ENCODE measurements at regions not wholly inside any gene's neighbourhood (a gene's known extent, or its start where the extent isn't known, plus 50 kb on each side); places are given as distances from the start of the nearest gene placed in this dataset.

DNA sequence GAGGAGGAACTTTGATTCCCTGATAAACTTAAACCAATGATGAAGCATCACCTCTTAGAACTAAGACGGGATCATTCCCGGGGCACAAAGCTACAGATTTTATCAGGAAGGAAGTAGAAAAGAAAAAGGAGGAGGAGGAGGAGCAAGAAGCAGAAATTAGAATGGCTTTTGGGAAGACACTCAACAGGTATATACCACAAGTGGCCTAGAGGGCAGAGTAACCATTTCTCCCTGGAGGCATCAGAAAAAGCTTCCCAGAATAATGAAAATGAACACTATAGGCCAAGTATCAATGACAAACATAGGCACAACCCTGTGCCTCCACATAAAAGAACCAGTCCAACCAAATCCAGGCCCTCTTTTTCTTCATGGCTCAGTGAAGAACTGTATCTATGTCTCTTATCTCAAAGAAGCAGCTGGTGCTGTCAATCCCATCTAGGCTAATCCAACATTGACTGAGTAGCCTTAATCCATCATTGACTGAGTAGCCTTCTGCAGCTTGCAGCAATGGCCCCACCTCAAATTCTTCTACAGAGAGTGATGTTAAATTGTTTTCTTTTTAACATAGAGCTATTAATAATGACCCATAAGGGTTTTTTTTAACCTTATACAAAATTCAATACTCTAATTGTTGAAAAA, 178.8 kb upstream of the KIF2A start:
- no peaks in the 10 kb centered on the region for H3K9me3 Mint-ChIP-seq
- H3K27ac Mint-ChIP-seq, result no peak overlapping the region
- no peaks in the 10 kb centered on the region for H3K4me1 Mint-ChIP-seq (ENCODE audit: low read depth)
- DNase-seq (ENCODE audit: low spot score), result no peak
- H3K36me3 Mint-ChIP-seq (ENCODE audit: low read depth), result no peaks in the 10 kb centered on the region
- H3K27me3 Mint-ChIP-seq (ENCODE audit: low read depth), result no peaks in the 10 kb centered on the region
- no peak overlapping the region for H3K4me3 Mint-ChIP-seq

DNA sequence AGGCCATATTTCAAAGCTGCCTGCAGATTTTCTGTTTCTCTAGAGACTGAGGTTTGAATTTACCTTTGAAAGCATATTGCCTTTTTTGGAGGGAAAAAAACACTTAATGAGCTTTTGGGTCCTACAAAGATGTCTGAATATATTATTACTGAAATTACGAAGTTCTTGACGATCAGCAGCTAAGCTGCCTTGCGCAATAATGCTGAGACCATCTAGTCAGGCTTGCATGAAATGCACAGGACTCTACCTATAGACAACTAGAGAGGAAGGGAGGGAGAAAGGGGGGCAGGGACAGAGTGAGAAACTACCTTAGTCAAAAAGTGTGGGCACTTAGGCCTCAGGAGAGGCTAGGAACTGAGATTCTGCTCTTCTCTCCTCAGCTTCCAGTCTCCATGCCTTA, 175.9 kb upstream of the KIF2A start:
- Mint-ChIP-seq H3K27me3 (ENCODE audit: low read depth) (no peaks in the 10 kb centered on the region), H3K36me3 (ENCODE audit: low read depth) (no peaks in the 10 kb centered on the region), H3K4me1 (ENCODE audit: low read depth) (no peaks in the 10 kb centered on the region)

DNA sequence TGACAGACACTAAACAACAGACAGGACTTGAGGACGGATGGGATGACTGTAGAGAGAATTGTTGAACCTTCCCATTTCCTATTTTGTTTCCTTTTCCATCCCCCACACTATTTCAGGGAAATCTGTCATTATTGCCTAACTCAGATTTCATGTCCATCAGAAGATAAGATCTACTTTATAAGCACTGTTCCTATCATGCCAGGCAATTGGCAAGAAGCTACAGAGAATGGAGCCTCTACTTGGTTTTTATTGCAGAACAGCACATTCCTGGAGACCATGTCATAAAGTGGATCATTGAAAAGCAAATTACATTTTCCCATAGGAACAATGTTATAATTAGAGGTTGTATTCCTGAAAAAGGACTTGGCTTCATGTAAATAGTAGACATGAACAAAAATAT, 173.7 kb upstream of the KIF2A start:
- H3K27ac Mint-ChIP-seq, result no peak overlapping the region
- H3K4me1 Mint-ChIP-seq (ENCODE audit: low read depth), result no peaks in the 10 kb centered on the region
- H3K9me3 Mint-ChIP-seq, result no peaks in the 10 kb centered on the region
- H3K36me3 Mint-ChIP-seq (ENCODE audit: low read depth), result no peaks in the 10 kb centered on the region
- DNase-seq (ENCODE audit: low spot score), result no peak
- H3K4me3 Mint-ChIP-seq, result no peak overlapping the region
- no peaks in the 10 kb centered on the region for H3K27me3 Mint-ChIP-seq (ENCODE audit: low read depth)

More for the DNA sequence above, 175.9 kb upstream of the KIF2A start:
- Mint-ChIP-seq H3K9me3 (no peaks in the 10 kb centered on the region), H3K27ac (no peak overlapping the region), H3K4me3 (no peak overlapping the region)
- no peak for DNase-seq (ENCODE audit: low spot score)

DNA sequence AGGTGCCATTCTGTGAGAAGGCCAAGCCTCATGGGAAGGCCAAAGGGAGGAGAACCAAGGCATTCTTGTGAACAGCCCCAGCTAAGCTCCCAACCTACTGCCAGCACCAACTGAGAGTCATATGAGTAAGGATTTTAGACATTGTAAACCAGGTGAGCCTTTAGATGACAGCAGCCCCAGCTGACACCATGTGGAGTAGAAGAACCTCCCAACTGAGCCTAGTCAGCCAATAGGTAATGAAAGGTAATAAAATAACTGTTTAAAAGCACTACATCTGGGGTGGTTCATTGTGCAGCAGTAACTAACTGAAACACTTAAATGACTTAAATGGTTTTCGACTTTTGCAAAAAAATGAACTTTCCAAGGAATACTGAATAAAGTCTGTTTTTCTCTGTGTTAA, 172.6 kb upstream of the KIF2A start:
- Mint-ChIP-seq H3K36me3 (ENCODE audit: low read depth) (no peaks in the 10 kb centered on the region), H3K27me3 (ENCODE audit: low read depth) (peaks cover 4% of the 10 kb centered on the region), H3K9me3 (no peaks in the 10 kb centered on the region), H3K4me1 (ENCODE audit: low read depth) (no peaks in the 10 kb centered on the region), H3K27ac (no peak overlapping the region), H3K4me3 (no peak overlapping the region)
- DNase-seq (ENCODE audit: low spot score), result no peak

DNA sequence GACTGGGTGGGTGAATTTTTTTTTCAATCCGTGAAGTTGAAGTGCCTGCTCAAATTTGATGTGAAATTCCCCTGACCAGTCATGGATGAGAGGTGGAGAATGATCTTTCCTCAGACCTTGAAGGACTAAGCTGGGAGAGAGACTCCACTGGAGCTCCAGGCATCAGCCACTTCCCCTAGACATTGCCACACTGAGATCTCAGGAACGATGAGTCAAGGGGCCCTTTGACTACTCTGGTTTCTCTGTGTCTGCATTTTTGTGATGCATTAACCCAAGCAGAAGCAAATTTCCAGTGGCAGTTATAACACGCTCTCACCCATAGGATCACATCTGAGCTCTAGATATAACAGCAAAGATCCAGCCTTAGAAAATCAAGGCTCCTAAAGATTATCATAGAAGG, 171.2 kb upstream of the KIF2A start:
- Mint-ChIP-seq H3K27ac (no peak overlapping the region), H3K9me3 (no peaks in the 10 kb centered on the region), H3K4me1 (ENCODE audit: low read depth) (no peaks in the 10 kb centered on the region), H3K4me3 (no peak overlapping the region), H3K36me3 (ENCODE audit: low read depth) (no peaks in the 10 kb centered on the region), H3K27me3 (ENCODE audit: low read depth) (peaks cover 8% of the 10 kb centered on the region)
- no peak for DNase-seq (ENCODE audit: low spot score)

DNA sequence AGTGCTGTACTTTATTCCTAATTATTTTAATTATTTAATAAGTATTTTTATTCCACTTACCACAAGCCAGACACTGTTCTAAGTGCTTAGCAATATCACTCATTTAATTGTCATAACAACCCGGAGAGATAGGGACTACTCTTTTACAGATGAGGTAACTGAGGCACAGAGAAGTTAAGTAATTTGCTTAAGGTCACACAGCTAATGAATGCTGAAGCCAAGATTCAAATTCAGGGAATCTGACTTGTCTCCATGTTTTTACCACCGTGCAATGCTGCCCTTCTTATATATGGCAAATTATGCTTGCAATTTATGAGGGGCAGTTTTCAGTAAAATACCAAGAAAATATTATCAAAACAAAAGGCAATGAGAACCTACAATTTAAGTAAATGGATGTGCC, 168.4 kb upstream of the KIF2A start:
- Mint-ChIP-seq H3K36me3 (ENCODE audit: low read depth) (no peaks in the 10 kb centered on the region), H3K4me1 (ENCODE audit: low read depth) (no peaks in the 10 kb centered on the region), H3K27me3 (ENCODE audit: low read depth) (peaks cover 11% of the 10 kb centered on the region), H3K4me3 (no peak overlapping the region), H3K27ac (no peak overlapping the region), H3K9me3 (no peaks in the 10 kb centered on the region)
- no peak for DNase-seq (ENCODE audit: low spot score)

DNA sequence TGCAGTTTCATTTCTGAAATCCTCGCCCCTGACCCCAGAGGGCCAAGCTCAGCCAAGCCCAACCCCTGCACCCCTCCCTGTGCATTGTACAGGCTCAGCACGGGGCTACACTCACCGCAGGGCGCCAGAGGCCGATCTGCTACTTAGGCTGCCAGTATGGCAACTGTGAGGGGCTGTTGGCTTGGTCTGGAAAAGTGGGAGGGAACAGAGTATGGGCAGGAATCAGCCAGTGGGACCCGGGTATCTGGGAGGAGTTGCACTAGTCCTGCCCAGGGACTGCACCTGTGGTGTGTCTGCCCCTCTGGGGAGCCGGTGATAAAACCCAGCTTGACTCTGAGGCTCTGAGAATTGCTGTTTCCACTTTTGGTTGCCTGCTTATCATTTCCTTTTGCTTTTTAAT, 167.4 kb upstream of the KIF2A start:
- Mint-ChIP-seq H3K9me3 (no peaks in the 10 kb centered on the region), H3K4me3 (no peak overlapping the region), H3K36me3 (ENCODE audit: low read depth) (no peaks in the 10 kb centered on the region), H3K4me1 (ENCODE audit: low read depth) (no peaks in the 10 kb centered on the region), H3K27me3 (ENCODE audit: low read depth) (peaks cover 16% of the 10 kb centered on the region), H3K27ac (no peak overlapping the region)
- no peak for DNase-seq (ENCODE audit: low spot score)

DNA sequence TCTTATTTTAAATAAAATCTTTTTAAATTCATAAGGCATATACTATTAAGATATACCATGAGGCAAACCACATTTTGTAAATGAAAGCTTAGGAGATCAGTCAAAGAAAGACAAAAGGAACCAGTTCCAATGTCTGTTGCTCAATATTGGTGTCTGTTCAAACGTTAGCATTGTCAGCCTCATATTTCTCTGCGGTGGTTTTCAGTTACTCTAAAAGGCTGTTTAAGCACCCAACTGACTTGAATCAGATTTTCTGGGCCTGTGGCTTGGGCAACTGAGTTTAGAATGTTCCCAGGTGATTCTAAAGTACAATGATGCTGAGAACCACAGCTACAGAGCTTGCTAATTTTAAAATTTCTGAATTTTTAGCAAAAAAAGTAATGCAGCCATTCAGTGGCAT, 166.3 kb upstream of the KIF2A start:
- Mint-ChIP-seq H3K4me3 (no peak overlapping the region), H3K36me3 (ENCODE audit: low read depth) (no peaks in the 10 kb centered on the region), H3K9me3 (no peaks in the 10 kb centered on the region), H3K27ac (no peak overlapping the region), H3K4me1 (ENCODE audit: low read depth) (no peaks in the 10 kb centered on the region), H3K27me3 (ENCODE audit: low read depth) (peaks cover 24% of the 10 kb centered on the region)
- DNase-seq (ENCODE audit: low spot score), result no peak

DNA sequence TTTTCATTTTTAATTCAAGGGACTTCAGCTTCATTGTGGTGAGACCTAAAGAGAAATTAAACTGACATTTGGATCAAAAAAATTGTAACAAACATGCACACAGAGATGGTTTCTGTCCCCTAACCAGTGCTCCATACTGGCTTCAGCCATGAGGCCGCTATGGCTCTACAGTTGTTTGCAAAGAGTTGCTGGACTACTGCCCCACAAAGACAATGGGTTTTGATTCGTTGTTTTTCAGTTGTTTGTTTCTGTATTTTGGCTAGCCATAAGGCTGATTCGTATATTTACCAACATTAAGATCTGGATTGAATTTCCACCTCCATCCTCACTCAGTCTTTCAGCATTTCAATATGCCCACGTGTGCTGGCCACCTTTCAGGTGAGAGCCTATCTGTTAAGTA, 163.7 kb upstream of the KIF2A start:
- H3K4me3 Mint-ChIP-seq, result no peak overlapping the region

DNA sequence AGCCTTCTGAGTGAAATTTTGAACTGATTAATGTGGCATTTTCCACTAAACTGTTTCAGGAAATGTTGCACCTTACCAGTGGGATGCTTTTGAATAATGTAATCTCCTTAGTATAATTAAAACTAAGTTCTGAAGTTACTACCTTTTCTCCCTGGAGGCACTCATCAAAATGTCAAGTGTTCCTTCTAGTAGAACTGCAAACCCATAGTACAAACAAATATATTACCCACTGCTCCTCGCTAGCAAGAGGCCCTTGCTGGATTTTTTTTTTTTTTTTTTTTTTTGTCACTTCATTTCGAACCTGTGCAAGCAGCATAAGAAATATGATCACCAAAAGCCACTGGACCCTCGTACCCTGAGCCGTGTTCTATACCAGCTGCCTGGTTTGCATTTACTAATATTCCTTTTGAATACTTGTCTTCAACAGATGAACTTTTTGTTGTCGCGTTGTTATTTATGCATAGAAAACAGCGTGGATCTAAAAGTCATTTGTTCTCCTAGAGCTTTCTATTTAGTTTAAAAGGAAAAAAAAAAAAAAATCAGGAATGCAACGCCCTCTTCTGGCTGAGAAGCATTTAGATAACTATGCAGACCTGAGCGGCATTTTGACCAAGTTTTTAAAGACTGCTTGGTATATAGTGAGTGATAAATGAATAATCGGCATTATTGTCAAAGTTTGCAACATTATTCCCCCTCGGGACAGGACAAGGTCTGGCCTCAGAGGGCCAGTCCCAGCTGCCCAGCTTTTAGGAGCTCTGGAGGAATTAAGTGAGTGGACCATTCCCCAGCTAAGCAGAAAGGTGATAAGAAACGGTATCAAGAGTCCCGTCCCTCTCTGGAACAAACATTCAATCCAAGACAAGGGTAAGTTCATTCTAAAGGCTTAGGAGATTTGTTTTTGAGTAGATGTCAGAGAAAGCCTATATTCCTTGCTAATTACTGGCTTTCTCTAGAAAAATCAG, 162.5 kb upstream of the KIF2A start:
- no peaks in the 10 kb centered on the region for H3K9me3 Mint-ChIP-seq
- no peaks in the 10 kb centered on the region for H3K36me3 Mint-ChIP-seq (ENCODE audit: low read depth)
- H3K4me1 Mint-ChIP-seq (ENCODE audit: low read depth), result no peaks in the 10 kb centered on the region
- no peak overlapping the region for H3K4me3 Mint-ChIP-seq
- no peak for DNase-seq (ENCODE audit: low spot score)
- no peak overlapping the region for H3K27ac Mint-ChIP-seq
- H3K27me3 Mint-ChIP-seq (ENCODE audit: low read depth), result peaks cover 29% of the 10 kb centered on the region

More for the DNA sequence above, 163.7 kb upstream of the KIF2A start:
- H3K4me1 Mint-ChIP-seq (ENCODE audit: low read depth), result no peaks in the 10 kb centered on the region
- no peak for DNase-seq (ENCODE audit: low spot score)
- H3K27me3 Mint-ChIP-seq (ENCODE audit: low read depth), result peaks cover 30% of the 10 kb centered on the region
- no peaks in the 10 kb centered on the region for H3K9me3 Mint-ChIP-seq
- no peak overlapping the region for H3K27ac Mint-ChIP-seq
- no peaks in the 10 kb centered on the region for H3K36me3 Mint-ChIP-seq (ENCODE audit: low read depth)

DNA sequence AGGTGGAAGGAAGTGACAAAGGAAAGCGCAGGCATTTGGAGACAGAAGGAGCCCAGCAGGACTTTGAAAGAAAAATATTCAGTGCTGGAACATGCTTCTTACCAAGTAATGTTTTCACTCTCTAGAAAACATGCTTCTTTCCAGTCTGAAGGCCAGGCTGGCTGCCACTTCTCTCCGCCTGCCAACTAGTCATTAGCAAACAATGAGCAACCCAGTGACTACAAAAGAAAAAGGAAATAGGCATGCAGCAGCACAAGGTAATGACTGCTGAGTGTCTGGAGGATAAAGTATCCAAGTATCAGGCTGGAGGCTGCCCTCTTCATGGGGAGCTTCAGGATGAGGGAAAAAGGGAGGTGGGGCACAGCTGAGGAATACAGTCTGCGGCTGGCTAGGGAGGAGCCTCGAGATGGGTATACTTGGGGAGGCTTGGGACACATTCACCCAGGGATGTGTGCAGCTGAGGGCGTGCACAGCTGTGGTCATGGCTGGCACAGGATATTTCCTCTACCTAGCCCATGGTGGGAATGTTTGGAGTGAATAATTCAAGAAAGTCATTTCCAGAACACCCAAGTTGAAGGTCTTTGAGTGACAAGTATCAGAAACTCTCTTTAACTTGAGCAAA, 161.5 kb upstream of the KIF2A start:
- no peaks in the 10 kb centered on the region for H3K4me1 Mint-ChIP-seq (ENCODE audit: low read depth)
- no peak for DNase-seq (ENCODE audit: low spot score)
- no peak overlapping the region for H3K4me3 Mint-ChIP-seq
- H3K9me3 Mint-ChIP-seq, result no peaks in the 10 kb centered on the region
- no peak overlapping the region for H3K27ac Mint-ChIP-seq
- no peaks in the 10 kb centered on the region for H3K36me3 Mint-ChIP-seq (ENCODE audit: low read depth)
- peaks cover 24% of the 10 kb centered on the region for H3K27me3 Mint-ChIP-seq (ENCODE audit: low read depth)

DNA sequence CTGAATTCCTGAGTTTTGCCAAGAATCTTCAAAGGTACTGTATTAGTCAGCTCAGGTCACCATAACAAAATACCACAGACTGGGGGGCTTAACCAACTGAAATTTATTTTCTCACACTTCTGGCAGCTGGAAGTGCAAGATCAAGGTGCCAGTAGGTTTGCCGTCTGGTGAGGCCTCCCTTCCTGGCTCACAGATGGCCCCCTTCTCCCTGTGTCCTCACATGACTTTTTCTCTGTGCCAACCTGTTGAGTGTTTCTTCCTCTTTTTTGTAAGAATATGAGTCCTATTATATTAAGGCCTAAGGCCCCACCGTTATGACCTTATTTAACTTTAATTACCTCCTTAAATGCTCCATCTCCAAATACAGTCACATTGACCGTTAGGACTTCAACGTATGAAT, 156.1 kb upstream of the KIF2A start:
- Mint-ChIP-seq H3K4me1 (ENCODE audit: low read depth) (no peaks in the 10 kb centered on the region), H3K27ac (no peak overlapping the region), H3K9me3 (no peaks in the 10 kb centered on the region), H3K4me3 (no peak overlapping the region), H3K27me3 (ENCODE audit: low read depth) (peaks cover 12% of the 10 kb centered on the region), H3K36me3 (ENCODE audit: low read depth) (no peaks in the 10 kb centered on the region)
- DNase-seq (ENCODE audit: low spot score), result no peak

DNA sequence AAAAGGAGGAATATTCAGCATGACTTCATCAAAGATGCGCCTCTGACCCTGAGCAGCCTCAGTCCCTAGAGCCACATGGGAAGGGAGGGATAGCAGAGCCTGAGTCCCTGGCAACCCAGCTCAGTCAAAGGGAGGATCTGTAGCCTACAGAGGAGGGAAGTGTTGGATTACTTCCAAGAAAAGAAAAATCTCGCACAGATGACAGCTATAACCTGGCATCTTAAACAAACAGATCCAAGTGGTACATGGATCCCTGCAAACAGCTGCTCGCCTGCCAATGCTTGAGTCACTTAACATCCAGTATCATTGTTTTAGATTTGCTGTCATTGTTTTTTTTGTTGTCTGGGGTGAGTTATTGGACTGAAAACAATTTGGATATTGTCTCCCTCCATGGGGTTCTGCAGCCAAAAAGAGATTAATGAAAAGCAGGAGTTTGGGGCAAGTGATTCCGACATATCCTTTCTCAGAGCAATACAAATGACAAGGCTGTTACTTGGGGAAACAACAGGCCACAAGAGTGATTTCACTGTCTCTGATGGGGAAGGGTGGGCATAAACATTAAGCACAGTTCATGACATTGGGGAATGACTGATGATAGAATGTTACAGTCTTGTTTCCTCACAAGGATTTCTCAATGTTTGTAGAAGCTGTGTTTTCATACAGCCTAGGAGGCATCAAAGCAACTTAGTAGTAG, 153.5 kb upstream of the KIF2A start:
- no peaks in the 10 kb centered on the region for H3K4me1 Mint-ChIP-seq (ENCODE audit: low read depth)
- no peak for DNase-seq (ENCODE audit: low spot score)
- peaks cover 5% of the 10 kb centered on the region for H3K27me3 Mint-ChIP-seq (ENCODE audit: low read depth)
- no peak overlapping the region for H3K4me3 Mint-ChIP-seq
- no peak overlapping the region for H3K27ac Mint-ChIP-seq
- peaks cover 8% of the 10 kb centered on the region for H3K9me3 Mint-ChIP-seq
- no peaks in the 10 kb centered on the region for H3K36me3 Mint-ChIP-seq (ENCODE audit: low read depth)

DNA sequence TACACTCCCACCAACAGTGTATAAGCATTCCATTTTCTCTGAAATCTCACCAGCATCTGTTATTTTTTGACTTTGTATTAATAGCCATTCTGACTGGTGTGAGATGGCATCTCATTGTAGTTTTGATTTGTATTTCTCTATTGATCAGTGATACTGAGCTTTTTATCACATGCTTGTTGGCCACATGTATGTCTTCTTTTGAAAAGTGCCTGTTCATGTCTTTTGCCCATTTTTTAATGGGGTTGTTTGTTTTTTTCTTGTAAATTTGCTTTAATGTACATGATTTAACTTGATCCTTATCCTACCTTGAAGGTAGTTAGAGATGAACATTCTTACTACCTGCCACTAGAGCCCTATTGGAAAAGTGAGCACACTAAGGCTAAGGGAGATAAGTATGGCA, 151.2 kb upstream of the KIF2A start:
- H3K9me3 Mint-ChIP-seq, result peaks cover 8% of the 10 kb centered on the region
- no peak for DNase-seq (ENCODE audit: low spot score)
- H3K4me3 Mint-ChIP-seq, result no peak overlapping the region
- H3K27me3 Mint-ChIP-seq (ENCODE audit: low read depth), result peaks cover 3% of the 10 kb centered on the region
- H3K4me1 Mint-ChIP-seq (ENCODE audit: low read depth), result no peaks in the 10 kb centered on the region
- H3K36me3 Mint-ChIP-seq (ENCODE audit: low read depth), result no peaks in the 10 kb centered on the region
- H3K27ac Mint-ChIP-seq, result no peak overlapping the region
